Ascending aorta (tissue), 2 donors: ENCODE measurements at regions not wholly inside any gene's neighbourhood (a gene's known extent, or its start where the extent isn't known, plus 50 kb on each side); places are given as distances from the start of the nearest gene placed in this dataset.

Source experiments
- DNase-seq, 2 donors: peaks; one replicate each; pipeline ENCODE4 v3.0.0-alpha.2; 2019; ENCODE audit warnings: low spot score in 2 of 2
- H3K27ac ChIP-seq, 2 donors: fragments of 200-600 bp; sonication (generic); one replicate each; pipeline ENCODE4 v1.5.1; 2016 to 2017; ENCODE audit warnings: mild to moderate bottlenecking in 1 of 2
- H3K27me3 ChIP-seq: fragments of 200-600 bp; sonication (generic); one replicate; pipeline ENCODE4 v1.5.1; 2017
- H3K36me3 ChIP-seq, 2 donors: fragments of 200-600 bp; sonication (generic); one replicate each; pipeline ENCODE4 v1.5.1; 2016
- H3K4me1 ChIP-seq, 2 donors: fragments of 200-600 bp; sonication (generic); one replicate each; pipeline ENCODE4 v1.5.1; 2016 to 2017; ENCODE audit warnings: mild to moderate bottlenecking in 1 of 2
- H3K4me3 ChIP-seq, 2 donors: fragments of 200-600 bp; sonication (generic); one replicate each; pipeline ENCODE4 v1.5.1; 2016 to 2017; ENCODE audit warnings: mild to moderate bottlenecking in 1 of 2
- H3K9me3 ChIP-seq, 2 donors: fragments of 200-600 bp; sonication (generic); one replicate each; pipeline ENCODE4 v1.5.1; 2016
- CTCF ChIP-seq, 3 experiments: fragments of 200-600 bp in 2 of 3; fragments of 450-650 bp in 1 of 3; sonication (generic) in 2 of 3; IDR thresholded peaks; one replicate each; pipeline ENCODE4 v1.5.1; 2016 to 2019; ENCODE audit warnings: antibody characterized with exemption in 3 of 3, mild to moderate bottlenecking in 1 of 3, moderate library complexity in 1 of 3
- intact Hi-C: fragments of 100-400 bp; cut with DNase I; formaldehyde crosslinking; loops from one replicate; pipeline ENCODE4 v1.15.1; 2023

- Histone ChIP-seq H3K36me3 (no peaks in the 10 kb centered on the region), H3K27me3 (no peaks in the 10 kb centered on the region), H3K4me3 (no peak overlapping the region), H3K4me1 (no peaks in the 10 kb centered on the region), H3K9me3 (no peaks in the 10 kb centered on the region), H3K27ac (no peak overlapping the region)
- DNase-seq: no peak
- TF ChIP-seq CTCF (IDR thresholded peaks at IDR 0.05): no peak
- intact Hi-C loops: no loop called here
Observed at GRCh38 chr22:34881453-34881852, 184.5 kb upstream of the ISX start.

DNA sequence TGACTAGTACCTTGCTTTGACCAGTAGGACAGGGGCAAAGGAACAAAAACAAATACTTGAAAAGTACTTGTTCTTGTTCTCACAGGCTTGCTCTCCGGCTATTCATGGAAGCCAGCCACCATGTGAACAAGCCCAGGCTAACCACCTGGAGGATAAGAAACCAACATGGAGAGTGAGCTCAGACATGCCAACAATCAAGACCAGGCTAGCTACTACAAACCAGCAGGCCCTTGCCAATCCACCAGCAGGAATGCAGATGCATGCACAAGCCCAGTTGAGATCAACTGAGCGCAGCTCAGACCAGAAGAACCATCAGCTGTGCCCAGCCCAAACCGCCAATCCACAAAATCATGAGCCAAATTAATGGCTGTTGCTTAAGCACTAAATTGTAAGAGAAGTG, 180.1 kb upstream of the ISX start:
- no peak for DNase-seq
- intact Hi-C loops: no loop called here
- TF ChIP-seq CTCF (IDR thresholded peaks at IDR 0.05): no peak
- H3K4me1 ChIP-seq: no peaks in the 10 kb centered on the region
- no peak overlapping the region for H3K27ac ChIP-seq
- H3K9me3 ChIP-seq: peaks cover 0 to 3% of the 10 kb centered on the region in 2 donors
- no peak overlapping the region for H3K4me3 ChIP-seq
- no peaks in the 10 kb centered on the region for H3K36me3 ChIP-seq
- H3K27me3 ChIP-seq: no peaks in the 10 kb centered on the region

- Histone ChIP-seq H3K36me3 (no peaks in the 10 kb centered on the region), H3K4me1 (no peaks in the 10 kb centered on the region), H3K9me3 (peaks cover 0 to 3% of the 10 kb centered on the region in 2 donors), H3K27me3 (no peaks in the 10 kb centered on the region), H3K4me3 (no peak overlapping the region), H3K27ac (no peak overlapping the region)
- intact Hi-C loops: no loop called here
- TF ChIP-seq CTCF (IDR thresholded peaks at IDR 0.05): no peak
- no peak for DNase-seq
Observed at GRCh38 chr22:34886391-34886790, 179.6 kb upstream of the ISX start.

- H3K36me3 ChIP-seq: no peaks in the 10 kb centered on the region
- H3K27me3 ChIP-seq: no peaks in the 10 kb centered on the region
- H3K4me1 ChIP-seq: no peaks in the 10 kb centered on the region
- TF ChIP-seq CTCF (IDR thresholded peaks at IDR 0.05): no peak
- intact Hi-C loops: no loop called here
- peaks cover 0 to 3% of the 10 kb centered on the region in 2 donors for H3K9me3 ChIP-seq
- H3K27ac ChIP-seq: no peak overlapping the region
- H3K4me3 ChIP-seq: no peak overlapping the region
- no peak for DNase-seq
Observed at GRCh38 chr22:34886812-34887211, 179.1 kb upstream of the ISX start.

DNA sequence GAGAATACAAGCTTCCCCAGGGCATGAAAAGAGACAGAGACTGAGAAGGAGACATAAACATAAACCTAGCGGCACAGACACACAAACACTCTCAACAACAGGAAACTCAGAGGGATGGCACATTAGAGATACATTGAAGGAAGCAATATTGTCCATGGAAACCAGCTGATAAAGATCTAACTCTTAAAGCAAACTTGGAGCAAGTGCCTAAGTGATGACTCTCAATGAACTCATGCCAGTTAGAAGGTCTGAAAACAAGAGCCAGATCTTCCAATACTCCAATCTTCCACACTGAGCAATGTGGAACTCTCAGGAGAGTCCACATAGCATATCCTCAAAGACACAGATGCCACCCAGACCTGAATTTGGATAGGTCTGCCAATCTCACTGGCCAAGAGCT, 168.8 kb upstream of the ISX start:
- Histone ChIP-seq H3K27ac (no peak overlapping the region), H3K27me3 (no peaks in the 10 kb centered on the region), H3K4me3 (no peak overlapping the region), H3K4me1 (no peaks in the 10 kb centered on the region), H3K36me3 (no peaks in the 10 kb centered on the region), H3K9me3 (no peaks in the 10 kb centered on the region)
- TF ChIP-seq CTCF (IDR thresholded peaks at IDR 0.05): no peak
- no peak for DNase-seq
- intact Hi-C loops: no loop called here

DNA sequence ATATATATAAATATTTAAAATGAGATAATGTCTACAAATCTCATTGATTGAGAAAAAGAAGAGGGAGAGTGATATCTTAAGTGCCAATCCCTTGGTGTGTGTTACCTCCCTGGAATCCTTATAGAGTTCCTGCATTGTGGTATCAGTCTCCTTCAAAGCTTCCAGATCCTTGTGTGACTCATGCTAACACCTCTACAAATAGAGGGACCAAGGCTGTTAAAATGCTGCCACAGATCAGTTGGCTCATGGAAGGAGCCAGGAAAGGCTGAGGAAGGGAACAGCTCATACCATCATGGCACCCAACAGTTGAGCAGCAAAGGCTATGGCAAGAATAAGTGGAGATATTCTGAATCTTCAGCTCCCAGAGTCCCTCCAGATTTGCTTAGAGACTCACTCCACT, 163.6 kb upstream of the ISX start:
- intact Hi-C loops: no loop called here
- Histone ChIP-seq H3K36me3 (no peaks in the 10 kb centered on the region), H3K4me1 (no peaks in the 10 kb centered on the region), H3K27ac (no peak overlapping the region), H3K9me3 (no peaks in the 10 kb centered on the region), H3K27me3 (no peaks in the 10 kb centered on the region), H3K4me3 (no peak overlapping the region)
- TF ChIP-seq CTCF (IDR thresholded peaks at IDR 0.05): no peak
- no peak for DNase-seq
